Liver (tissue), 8 donors: ENCODE measurements at regions not wholly inside any gene's neighbourhood (a gene's known extent, or its start where the extent isn't known, plus 50 kb on each side); places are given as distances from the start of the nearest gene placed in this dataset.

Experiments
- DNase-seq: peaks from one replicate; pipeline ENCODE4 v3.0.0-alpha.2; 2017; ENCODE audit warnings: low spot score
- H3K27ac ChIP-seq, 2 donors: one replicate each; pipeline ENCODE4 v1.7.0; 2013; ENCODE audit warnings: inconsistent platforms in 2 of 2, low read length in 2 of 2, control low read depth in 1 of 2, low read depth in 1 of 2, mild to moderate bottlenecking in 1 of 2
- H3K27me3 ChIP-seq, 4 donors: one replicate each; pipeline versions ENCODE4 v1.6.1 to v1.7.0; 2013; ENCODE audit warnings: low read length in 3 of 4, inconsistent platforms in 1 of 4, mild to moderate bottlenecking in 1 of 4, moderate library complexity in 1 of 4; ENCODE audit not compliant: control insufficient read depth in 4 of 4, insufficient read depth in 4 of 4
- H3K36me3 ChIP-seq, 4 donors: one replicate each; pipeline versions ENCODE4 v1.6.1 to v1.7.0; 2013; ENCODE audit warnings: low read length in 3 of 4, mild to moderate bottlenecking in 3 of 4, low read depth in 1 of 4, moderate library complexity in 1 of 4; ENCODE audit not compliant: control insufficient read depth in 4 of 4, insufficient read depth in 3 of 4
- H3K4me1 ChIP-seq, 4 donors: one replicate each; pipeline versions ENCODE4 v1.6.1 to v1.7.0; 2013; ENCODE audit warnings: low read length in 3 of 4, mild to moderate bottlenecking in 3 of 4, moderate library complexity in 1 of 4; ENCODE audit not compliant: control insufficient read depth in 4 of 4, insufficient read depth in 4 of 4
- H3K4me3 ChIP-seq, 3 donors: one replicate each; pipeline versions ENCODE4 v1.6.1 to v1.7.0; 2013; ENCODE audit warnings: low read length in 3 of 3, control low read depth in 1 of 3, low read depth in 1 of 3, mild to moderate bottlenecking in 1 of 3
- H3K9ac ChIP-seq, 2 donors: one replicate each; pipeline ENCODE4 v1.7.0; 2013; ENCODE audit warnings: low read length in 2 of 2, mild to moderate bottlenecking in 2 of 2, moderate library complexity in 2 of 2, control low read depth in 1 of 2, low read depth in 1 of 2
- H3K9me3 ChIP-seq, 4 donors: one replicate each; pipeline versions ENCODE4 v1.6.1 to v1.7.0; 2013; ENCODE audit warnings: low read length in 3 of 4; ENCODE audit not compliant: control insufficient read depth in 4 of 4
- CTCF ChIP-seq: fragments of 150-350 bp; IDR thresholded peaks from 2 replicates; pipeline ENCODE4 v1.5.1; 2017; ENCODE audit warnings: improper control_type of control experiment, low read depth, low read length; ENCODE audit not compliant: missing input control
- EGR1 ChIP-seq, 2 donors: IDR thresholded peaks; 2 replicates each; pipeline ENCODE4 v1.6.1; 2016 to 2018; ENCODE audit warnings: antibody characterized with exemption in 2 of 2, low read depth in 2 of 2
- FOXA1 ChIP-seq: IDR thresholded peaks from 2 replicates; pipeline ENCODE4 v1.6.1; 2016; ENCODE audit warnings: antibody characterized with exemption
- FOXA2 ChIP-seq: IDR thresholded peaks from 2 replicates; pipeline ENCODE4 v1.6.1; 2016; ENCODE audit warnings: antibody characterized with exemption
- HNF4A ChIP-seq, 2 donors: conservative IDR thresholded peaks; 2 replicates each; pipeline ENCODE4 v1.6.1; 2016; ENCODE audit warnings: antibody characterized with exemption in 2 of 2, mild to moderate bottlenecking in 2 of 2
- JUND ChIP-seq, 2 donors: IDR thresholded peaks; 2 replicates each; pipeline ENCODE4 v1.6.1; 2016; ENCODE audit warnings: antibody characterized with exemption in 2 of 2
- NR2F2 ChIP-seq: IDR thresholded peaks from 2 replicates; pipeline ENCODE4 v1.6.1; 2016; ENCODE audit warnings: antibody characterized with exemption
- RAD21 ChIP-seq, 2 donors: IDR thresholded peaks; 2 replicates each; pipeline ENCODE4 v1.6.1; 2016; ENCODE audit warnings: antibody characterized with exemption in 2 of 2, mild to moderate bottlenecking in 2 of 2
- REST ChIP-seq: IDR thresholded peaks from 2 replicates; pipeline ENCODE4 v1.6.1; 2016; ENCODE audit warnings: antibody characterized with exemption, mild to moderate bottlenecking
- RXRA ChIP-seq, 2 donors: IDR thresholded peaks; 2 replicates each; pipeline ENCODE4 v1.6.1; 2017 to 2018; ENCODE audit warnings: antibody characterized with exemption in 2 of 2, mild to moderate bottlenecking in 1 of 2
- SP1 ChIP-seq: IDR thresholded peaks from 2 replicates; pipeline ENCODE4 v1.6.1; 2018; ENCODE audit warnings: antibody characterized with exemption, mild to moderate bottlenecking
- TAF1 ChIP-seq: conservative IDR thresholded peaks from 2 replicates; pipeline ENCODE4 v1.6.1; 2016; ENCODE audit warnings: antibody characterized with exemption, mild to moderate bottlenecking
- YY1 ChIP-seq: IDR thresholded peaks from 2 replicates; pipeline ENCODE4 v1.6.1; 2016; ENCODE audit warnings: antibody characterized with exemption, mild to moderate bottlenecking
- WGBS: extraction: QIAGEN DNeasy Blood & Tissue Kit; methylation state at CpG from one replicate; pipeline ENCODE4 v1.1.7; 2013; 5-methylcytosine and 5-hydroxymethylcytosine counted together
- TF ChIP-seq, protein P1 (sequence below): IDR thresholded peaks from 2 replicates; pipeline ENCODE4 v1.6.1; 2016; ENCODE audit warnings: antibody characterized with exemption
- donor health status: healthy.
- donor health status: healthy.
- donor health status: healthy.
- donor health status: healthy.
- donor health status: healthy.

DNA sequence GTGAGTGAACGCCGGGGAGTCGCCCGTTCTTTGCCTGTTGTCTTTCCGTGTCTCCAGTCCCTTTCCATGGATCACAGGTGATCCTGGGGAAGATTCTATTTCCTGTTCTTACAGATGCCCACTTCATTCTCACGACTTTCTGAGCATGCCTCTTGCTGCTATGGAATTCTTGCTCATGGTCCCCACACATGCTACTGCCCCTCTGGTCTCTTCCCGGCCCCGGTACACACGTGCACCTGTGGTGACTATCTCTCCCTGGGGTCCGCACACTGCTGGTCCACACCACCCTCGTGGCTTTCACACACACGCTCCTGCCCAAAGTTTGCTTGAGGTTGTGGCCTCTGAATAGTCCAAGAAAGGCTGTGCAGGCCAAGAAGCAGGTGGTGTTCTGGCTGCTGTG lies 67.9 kb upstream of the ALKAL2 start:
- Histone ChIP-seq H3K36me3 (no peaks in the 10 kb centered on the region), H3K9me3 (no peaks in the 10 kb centered on the region), H3K4me3 (no peak overlapping the region), H3K9ac (no peak overlapping the region), H3K4me1 (no peaks in the 10 kb centered on the region), H3K27ac (no peak overlapping the region), H3K27me3 (peaks cover 0 to 5% (median 0%) of the 10 kb centered on the region in 4 donors)
- no peak for TF ChIP-seq REST
- TF ChIP-seq SP1, result no peak
- no peak for DNase-seq
- 80% methylated on average over 12 of the region's 12 CpGs for WGBS

DNA sequence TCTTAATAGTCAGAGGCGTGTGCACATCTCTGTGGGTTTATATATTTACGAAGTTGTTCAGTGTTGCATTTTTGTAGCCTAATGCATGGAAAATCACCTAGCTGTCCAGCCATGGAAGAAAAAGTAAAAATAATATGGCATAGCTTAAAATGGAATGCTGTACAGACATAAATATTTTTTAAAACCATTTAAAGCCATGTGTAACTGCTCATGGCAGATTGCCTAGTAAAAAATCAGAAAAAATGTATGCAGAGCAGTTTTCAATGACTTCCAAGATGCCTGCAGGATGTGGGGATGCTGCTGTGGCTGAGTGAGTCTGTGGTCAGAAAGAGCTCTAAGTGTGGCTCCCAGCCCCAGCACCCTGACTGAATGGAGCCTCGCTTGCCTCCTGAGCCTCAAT lies 64.8 kb upstream of the ALKAL2 start:
- Histone ChIP-seq H3K9me3 (no peaks in the 10 kb centered on the region), H3K4me3 (no peak overlapping the region), H3K27ac (no peak overlapping the region), H3K9ac (no peak overlapping the region), H3K27me3 (peaks cover 0 to 4% (median 0%) of the 10 kb centered on the region in 4 donors), H3K4me1 (no peaks in the 10 kb centered on the region), H3K36me3 (no peaks in the 10 kb centered on the region)
- WGBS, result 72% methylated on average over 3 of the region's 3 CpGs
- TF ChIP-seq YY1, result no peak
- no peak for TF ChIP-seq RAD21 (IDR thresholded peaks at IDR 0.05)
- TF ChIP-seq RXRA (IDR thresholded peaks at IDR 0.05), result no peak
- no peak for TF ChIP-seq FOXA1
- TF ChIP-seq, protein P1, sequence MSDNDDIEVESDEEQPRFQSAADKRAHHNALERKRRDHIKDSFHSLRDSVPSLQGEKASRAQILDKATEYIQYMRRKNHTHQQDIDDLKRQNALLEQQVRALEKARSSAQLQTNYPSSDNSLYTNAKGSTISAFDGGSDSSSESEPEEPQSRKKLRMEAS, result no peak
- TF ChIP-seq NR2F2, result no peak
- no peak for TF ChIP-seq EGR1 (IDR thresholded peaks at IDR 0.05; ENCODE audit: low read depth in 2 of 2)
- no peak for TF ChIP-seq JUND (IDR thresholded peaks at IDR 0.05)
- no peak for DNase-seq

- WGBS, result 68% methylated on average over 3 of the region's 3 CpGs
These were observed 61.5 kb upstream of the ALKAL2 start for GRCh38 chr2:349390-349789.

More at GRCh38 chr2:349390-349789, 61.5 kb upstream of the ALKAL2 start:
- TF ChIP-seq NR2F2 (no peak), RXRA (IDR thresholded peaks at IDR 0.05) (no peak), EGR1 (IDR thresholded peaks at IDR 0.05; ENCODE audit: low read depth in 2 of 2) (no peak), CTCF (no peak), TAF1 (no peak), FOXA2 (no peak), HNF4A (conservative IDR thresholded peaks at IDR 0.05) (no peak), YY1 (no peak), SP1 (no peak), RAD21 (IDR thresholded peaks at IDR 0.05) (no peak)
- no peak overlapping the region for H3K9ac ChIP-seq
- peaks cover 0 to 4% (median 0%) of the 10 kb centered on the region in 4 donors for H3K27me3 ChIP-seq
- H3K36me3 ChIP-seq, result no peaks in the 10 kb centered on the region
- no peaks in the 10 kb centered on the region for H3K4me1 ChIP-seq
- H3K9me3 ChIP-seq, result no peaks in the 10 kb centered on the region
- H3K27ac ChIP-seq, result no peak overlapping the region
- no peak for DNase-seq
- H3K4me3 ChIP-seq, result no peak overlapping the region
